ENCODE measurements at regions not wholly inside any gene's neighbourhood (a gene's known extent, or its start where the extent isn't known, plus 50 kb on each side); places are given as distances from the start of the nearest gene placed in this dataset.

DNA sequence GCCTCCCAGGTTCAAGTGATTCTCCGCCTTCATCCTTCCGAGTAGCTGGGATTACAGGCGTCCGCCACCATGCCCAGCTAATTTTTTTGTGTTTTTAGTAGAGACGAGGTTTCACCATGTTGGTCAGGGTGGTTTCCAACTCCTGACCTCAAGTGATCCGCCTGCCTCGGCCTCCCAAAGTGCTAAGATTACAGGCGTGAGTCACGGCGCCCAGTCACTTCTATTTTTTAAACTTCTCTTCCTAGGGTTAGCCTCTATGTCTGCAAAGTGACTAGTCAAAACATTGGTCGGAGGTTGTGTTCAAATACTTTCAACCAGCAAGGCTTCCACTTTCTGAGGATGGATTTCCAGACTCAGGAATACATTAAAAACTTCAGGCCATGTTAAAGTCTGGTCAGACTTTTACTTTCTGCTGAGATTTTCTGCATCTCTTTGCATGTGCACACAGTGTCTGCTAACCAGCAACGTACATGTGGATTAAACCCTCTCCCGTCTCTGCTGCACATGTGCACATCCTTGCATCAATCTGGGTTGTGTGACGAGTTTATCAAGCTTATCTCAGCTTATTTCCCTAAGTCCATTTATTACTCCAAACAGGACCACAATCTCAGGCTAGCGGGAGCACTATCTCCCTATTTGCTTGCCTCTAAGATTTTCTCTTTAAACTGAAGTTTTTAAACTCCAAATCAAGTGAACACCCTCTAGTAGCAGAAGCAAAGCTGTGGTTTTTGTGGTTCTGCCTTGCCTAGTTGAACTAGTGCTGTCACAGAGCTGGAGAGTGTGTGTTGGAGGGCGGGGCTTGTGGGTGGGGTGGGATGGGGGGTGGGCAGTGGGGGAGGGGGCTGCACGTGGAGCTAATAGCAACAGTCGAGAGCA lies 525.2 kb upstream of the GOT2 start:
- H3K27ac ChIP-seq: no peak overlapping the region
- no peak for TF ChIP-seq CTCF (conservative IDR thresholded peaks at IDR 0.05)
- H3K4me3 ChIP-seq: no peak overlapping the region
- intact Hi-C loops (cut with micrococcal nuclease; ENCODE audit: unreplicated experiment): no loop called here
- no peaks in the 10 kb centered on the region for H4K20me1 ChIP-seq (ENCODE audit: insufficient read depth)
- ChIA-PET POLR2A (ENCODE audit: unreplicated experiment) (no interaction called here), CTCF (no interaction called here)
- no peaks in the 10 kb centered on the region for H3K9me2 ChIP-seq (ENCODE audit: insufficient read depth)
- BruUV-seq (replicated peaks): no TSS peak
- H3K36me3 ChIP-seq (ENCODE audit: low read depth): no peaks in the 10 kb centered on the region
- H3K79me2 ChIP-seq (ENCODE audit: low read depth): no peaks in the 10 kb centered on the region
- H3K4me2 ChIP-seq: no peak overlapping the region
- no peaks in the 10 kb centered on the region for H3K27me3 ChIP-seq (ENCODE audit: insufficient read depth, low read depth)
- H2AFZ ChIP-seq: no peak overlapping the region
- H3F3A ChIP-seq (ENCODE audit: insufficient read depth, low read depth): no peaks in the 10 kb centered on the region
- H3K9me3 ChIP-seq (ENCODE audit: insufficient read depth, low read depth): no peaks in the 10 kb centered on the region; the same call in 1 of the 2 replicates
- DNase-seq: no peak
- H3K4me1 ChIP-seq (replicated peaks; ENCODE audit: insufficient read depth): no peaks in the 10 kb centered on the region

DNA sequence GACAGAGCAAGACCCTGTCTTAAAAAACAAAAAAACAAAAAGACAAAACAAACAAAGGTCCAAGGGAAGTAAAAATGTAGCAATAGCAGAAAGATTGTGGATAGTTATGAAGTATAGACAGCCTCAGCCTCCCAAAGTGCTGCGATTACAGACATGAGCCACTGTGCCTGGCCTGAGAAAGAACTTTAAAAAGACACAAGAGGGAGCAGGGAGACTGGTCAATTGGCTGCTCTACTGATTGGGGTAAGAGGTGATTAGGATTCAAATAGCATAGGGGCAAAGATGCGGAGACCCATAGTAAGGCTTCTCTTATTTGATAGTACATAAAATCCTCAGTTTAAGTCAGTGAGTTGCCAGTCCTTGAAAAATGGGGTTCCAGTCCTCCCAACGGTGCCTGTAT lies 518.2 kb upstream of the GOT2 start:
- Histone ChIP-seq H3K4me2 (no peak overlapping the region), H3K27ac (no peak overlapping the region), H3K9me3 (ENCODE audit: insufficient read depth, low read depth) (no peaks in the 10 kb centered on the region), H3F3A (ENCODE audit: insufficient read depth, low read depth) (no peaks in the 10 kb centered on the region), H3K9me2 (ENCODE audit: insufficient read depth) (no peaks in the 10 kb centered on the region), H3K27me3 (ENCODE audit: insufficient read depth, low read depth) (no peaks in the 10 kb centered on the region), H3K36me3 (ENCODE audit: low read depth) (no peaks in the 10 kb centered on the region), H3K4me3 (no peak overlapping the region), H2AFZ (no peak overlapping the region), H3K4me1 (replicated peaks; ENCODE audit: insufficient read depth) (no peaks in the 10 kb centered on the region), H4K20me1 (ENCODE audit: insufficient read depth) (no peaks in the 10 kb centered on the region), H3K79me2 (ENCODE audit: low read depth) (no peaks in the 10 kb centered on the region)
- TF ChIP-seq EZH2 (IDR thresholded peaks at IDR 0.05; ENCODE audit: low read depth) (no peak), CTCF (conservative IDR thresholded peaks at IDR 0.05) (no peak)
- BruUV-seq (replicated peaks): no TSS peak
- intact Hi-C loops (cut with micrococcal nuclease; ENCODE audit: unreplicated experiment): no loop called here
- POLR2A ChIA-PET (ENCODE audit: unreplicated experiment): no interaction called here
- CTCF ChIA-PET: no interaction called here
- DNase-seq: no peak

- no peak overlapping the region for H3K4me2 ChIP-seq
- ChIA-PET POLR2A (ENCODE audit: unreplicated experiment) (no interaction called here), CTCF (no interaction called here)
- no peak for TF ChIP-seq EZH2 (IDR thresholded peaks at IDR 0.05; ENCODE audit: low read depth)
- no peak for TF ChIP-seq CTCF (conservative IDR thresholded peaks at IDR 0.05)
- H3K27ac ChIP-seq: no peak overlapping the region
- DNase-seq: no peak
- no peaks in the 10 kb centered on the region for H3K4me1 ChIP-seq (replicated peaks; ENCODE audit: insufficient read depth)
- no peaks in the 10 kb centered on the region for H3K9me3 ChIP-seq (ENCODE audit: insufficient read depth, low read depth)
- no peaks in the 10 kb centered on the region for H3K79me2 ChIP-seq (ENCODE audit: low read depth)
- BruUV-seq (replicated peaks): no TSS peak
- no peaks in the 10 kb centered on the region for H4K20me1 ChIP-seq (ENCODE audit: insufficient read depth)
- H3F3A ChIP-seq (ENCODE audit: insufficient read depth, low read depth): no peaks in the 10 kb centered on the region
- H2AFZ ChIP-seq: no peak overlapping the region
- H3K4me3 ChIP-seq: no peak overlapping the region
- intact Hi-C loops (cut with micrococcal nuclease; ENCODE audit: unreplicated experiment): no loop called here
- H3K36me3 ChIP-seq (ENCODE audit: low read depth): no peaks in the 10 kb centered on the region
- no peaks in the 10 kb centered on the region for H3K9me2 ChIP-seq (ENCODE audit: insufficient read depth)
- H3K27me3 ChIP-seq (ENCODE audit: insufficient read depth, low read depth): no peaks in the 10 kb centered on the region
Measured at GRCh38 chr16:59249011-59249410, 514.9 kb upstream of the GOT2 start.

All from PC-9 (cell line).